Muscle layer of duodenum (tissue), 2 donors: ENCODE measurements at regions not wholly inside any gene's neighbourhood (a gene's known extent, or its start where the extent isn't known, plus 50 kb on each side); places are given as distances from the start of the nearest gene placed in this dataset.

ENCODE experiments used
- H3K27ac ChIP-seq: one replicate; pipeline ENCODE4 v1.7.0; 2013; ENCODE audit warnings: mild to moderate bottlenecking, low read length
- H3K27me3 ChIP-seq: one replicate; pipeline ENCODE4 v1.7.0; 2013; ENCODE audit warnings: low read depth, mild to moderate bottlenecking, control low read depth, low read length
- H3K36me3 ChIP-seq, 2 donors: one replicate each; pipeline ENCODE4 v1.7.0; 2013; ENCODE audit warnings: low read length in 2 of 2, control low read depth in 1 of 2, mild to moderate bottlenecking in 1 of 2; ENCODE audit not compliant: insufficient read depth in 2 of 2, control insufficient read depth in 1 of 2
- H3K4me1 ChIP-seq, 2 donors: one replicate each; pipeline ENCODE4 v1.7.0; 2013; ENCODE audit warnings: low read length in 2 of 2, mild to moderate bottlenecking in 2 of 2, control low read depth in 1 of 2, moderate library complexity in 1 of 2; ENCODE audit not compliant: insufficient read depth in 2 of 2, control insufficient read depth in 1 of 2
- H3K4me3 ChIP-seq, 2 donors: one replicate each; pipeline ENCODE4 v1.7.0; 2013; ENCODE audit warnings: low read length in 2 of 2, low read depth in 1 of 2, mild to moderate bottlenecking in 1 of 2
- H3K9me3 ChIP-seq, 2 donors: one replicate each; pipeline ENCODE4 v1.7.0; 2013; ENCODE audit warnings: low read length in 2 of 2, control low read depth in 1 of 2, mild to moderate bottlenecking in 1 of 2; ENCODE audit not compliant: control insufficient read depth in 1 of 2
- donor health status: healthy.

- Histone ChIP-seq H3K9me3 (peaks cover 0 to 7% of the 10 kb centered on the region in 2 donors), H3K36me3 (no peaks in the 10 kb centered on the region), H3K4me3 (peak overlapping the region in 1 of 2 donors; percentile 2), H3K27ac (peak overlapping the region; percentile 12), H3K27me3 (no peaks in the 10 kb centered on the region), H3K4me1 (peaks cover 12 to 20% of the 10 kb centered on the region in 2 donors)
Observed at GRCh38 chr1:224497714-224498573, 63.3 kb upstream of the WDR26 start.

GRCh38 chr1:224498574-224499170, 64.1 kb upstream of the WDR26 start:
- H3K4me3 ChIP-seq = no peak overlapping the region
- H3K4me1 ChIP-seq = peaks cover 19 to 28% of the 10 kb centered on the region in 2 donors
- H3K27me3 ChIP-seq = no peaks in the 10 kb centered on the region
- H3K9me3 ChIP-seq = peaks cover 0 to 7% of the 10 kb centered on the region in 2 donors
- H3K27ac ChIP-seq = peak overlapping the region; percentile 12
- H3K36me3 ChIP-seq = no peaks in the 10 kb centered on the region

- H3K4me1 ChIP-seq = peaks cover 25 to 33% of the 10 kb centered on the region in 2 donors
- peaks cover 0 to 7% of the 10 kb centered on the region in 2 donors for H3K9me3 ChIP-seq
- H3K36me3 ChIP-seq = no peaks in the 10 kb centered on the region
- H3K27me3 ChIP-seq = no peaks in the 10 kb centered on the region
- H3K4me3 ChIP-seq = no peak overlapping the region
- no peak overlapping the region for H3K27ac ChIP-seq
Observed at GRCh38 chr1:224499204-224499603, 64.6 kb upstream of the WDR26 start.

- Histone ChIP-seq H3K27ac (no peak overlapping the region), H3K36me3 (no peaks in the 10 kb centered on the region), H3K4me3 (no peak overlapping the region), H3K4me1 (peaks cover 30 to 33% of the 10 kb centered on the region in 2 donors), H3K9me3 (peaks cover 0 to 7% of the 10 kb centered on the region in 2 donors), H3K27me3 (no peaks in the 10 kb centered on the region)
Observed at GRCh38 chr1:224500796-224501195, 66.2 kb upstream of the WDR26 start.

GRCh38 chr1:224501836-224502235, 67.2 kb upstream of the WDR26 start:
- Histone ChIP-seq H3K36me3 (no peaks in the 10 kb centered on the region), H3K27ac (no peak overlapping the region), H3K27me3 (no peaks in the 10 kb centered on the region), H3K9me3 (peaks cover 0 to 3% of the 10 kb centered on the region in 2 donors), H3K4me1 (peaks cover 30 to 33% of the 10 kb centered on the region in 2 donors), H3K4me3 (no peak overlapping the region)

GRCh38 chr1:224502459-224503160, 68.0 kb upstream of the WDR26 start:
- Histone ChIP-seq H3K36me3 (no peaks in the 10 kb centered on the region), H3K4me1 (peaks cover 30 to 33% of the 10 kb centered on the region in 2 donors), H3K9me3 (no peaks in the 10 kb centered on the region), H3K4me3 (peak overlapping the region; percentile 26 to 36), H3K27me3 (no peaks in the 10 kb centered on the region), H3K27ac (peak overlapping the region; percentile 94)

GRCh38 chr1:224503161-224504118, 68.8 kb upstream of the WDR26 start:
- H3K36me3 ChIP-seq = no peaks in the 10 kb centered on the region
- peak overlapping the region; percentile 94 for H3K27ac ChIP-seq
- no peaks in the 10 kb centered on the region for H3K9me3 ChIP-seq
- no peaks in the 10 kb centered on the region for H3K27me3 ChIP-seq
- H3K4me3 ChIP-seq = peak overlapping the region; percentile 3 to 42
- peaks cover 25% of the 10 kb centered on the region in 2 donors for H3K4me1 ChIP-seq

- Histone ChIP-seq H3K27me3 (no peaks in the 10 kb centered on the region), H3K4me3 (no peak overlapping the region), H3K4me1 (peaks cover 20 to 25% of the 10 kb centered on the region in 2 donors), H3K9me3 (no peaks in the 10 kb centered on the region), H3K27ac (peak overlapping the region; percentile 94), H3K36me3 (no peaks in the 10 kb centered on the region)
Observed at GRCh38 chr1:224504297-224505041, 69.9 kb upstream of the WDR26 start.

- Histone ChIP-seq H3K36me3 (no peaks in the 10 kb centered on the region), H3K4me3 (no peak overlapping the region), H3K27me3 (no peaks in the 10 kb centered on the region), H3K27ac (no peak overlapping the region), H3K4me1 (peaks cover 24 to 25% of the 10 kb centered on the region in 2 donors), H3K9me3 (no peaks in the 10 kb centered on the region)
Observed at GRCh38 chr1:224505454-224506093, 71.0 kb upstream of the WDR26 start.
